HCT116 (cell line): ENCODE measurements at regions not wholly inside any gene's neighbourhood (a gene's known extent, or its start where the extent isn't known, plus 50 kb on each side); places are given as distances from the start of the nearest gene placed in this dataset.

ENCODE experiments used
- ATAC-seq: fragments of 200-7000 bp; cut with Tn5 transposase; 2 replicates; pipeline ENCODE4 v1.9.1; 2020; ENCODE audit warnings: mild to moderate bottlenecking, moderate library complexity
- BruUV-seq: library from RNA; stranded (reverse); fragments of 400-500 nt; replicated peaks from 2 replicates; lab custom pipeline; 2021; lab: Mats Ljungman, UMichigan
- CTCF ChIA-PET: fragments of 300-600 bp; sonication (Branson Sonifier 250); formaldehyde crosslinking; loops from one replicate; lab custom pipeline; 2021; ENCODE audit warnings: antibody characterized with exemption; lab: Charles Lee
- POLR2A ChIA-PET: fragments of 300-600, 350-600 bp; sonication (Branson Sonifier 250); formaldehyde crosslinking; loops from one replicate; lab custom pipeline; 2021; ENCODE audit warnings: antibody characterized with exemption; lab: Charles Lee
- RAD21 ChIA-PET, 2 experiments: fragments of 300-600 bp; sonication (Branson Sonifier 250); formaldehyde crosslinking; loops; one replicate each; lab custom pipeline; 2023; ENCODE audit warnings: low total read pairs in 2 of 2; ENCODE audit not compliant: uncharacterized antibody in 2 of 2, unreplicated experiment in 2 of 2, low non-redundant PET in 1 of 2; lab: Charles Lee
- DNase-seq: peaks from one replicate; pipeline ENCODE4 v3.0.0-alpha.2; 2010; ENCODE audit warnings: low read depth, low spot score
- H2AFZ ChIP-seq: fragments of 200-600 bp; shearing (Covaris generic), sonication (generic); 2 replicates; pipeline ENCODE4 v1.6.1; 2017; ENCODE audit warnings: low read depth, mixed run types, mixed read lengths, antibody characterized with exemption, low read length; ENCODE audit not compliant: poor library complexity, severe bottlenecking
- H3K27ac ChIP-seq: 2 replicates; pipeline ENCODE4 v1.5.1; 2012; ENCODE audit warnings: low read depth, low read length
- H3K27me3 ChIP-seq: fragments of 200-600 bp; sonication (generic); 2 replicates; pipeline ENCODE4 v1.6.1; 2016; ENCODE audit warnings: mixed run types, low read length, mixed read lengths; ENCODE audit not compliant: insufficient read depth
- H3K36me3 ChIP-seq, 2 experiments: fragments of 200-500 bp in 1 of 2; fragments of 200-600 bp in 1 of 2; sonication (Bioruptor generic) in 1 of 2; sonication (generic) in 1 of 2; 2 replicates each; pipeline versions ENCODE4 v1.5.1 to v1.6.1; 2014 to 2016; ENCODE audit warnings: low read length in 2 of 2, inconsistent platforms in 1 of 2, mixed read lengths in 1 of 2, mixed run types in 1 of 2; ENCODE audit not compliant: insufficient read depth in 2 of 2, control insufficient read depth in 1 of 2
- H3K4me1 ChIP-seq, 2 experiments: fragments of 200-600 bp in 1 of 2; sonication (generic) in 1 of 2; 2 replicates each; pipeline versions ENCODE4 v1.5.1 to v1.6.1; 2012 to 2017; ENCODE audit warnings: low read length in 2 of 2, inconsistent platforms in 1 of 2, mild to moderate bottlenecking in 1 of 2, mixed read lengths in 1 of 2, mixed run types in 1 of 2, moderate library complexity in 1 of 2; ENCODE audit not compliant: insufficient read depth in 2 of 2, control insufficient read depth in 1 of 2
- H3K4me2 ChIP-seq: fragments of 200-600 bp; sonication (generic); 2 replicates; pipeline ENCODE4 v1.6.1; 2017; ENCODE audit warnings: mixed run types, low read length, mixed read lengths
- H3K4me3 ChIP-seq, 2 experiments: fragments of 200-600 bp in 1 of 2; sonication (generic) in 1 of 2; replicated peaks in 1 of 2; 2 replicates each; pipeline ENCODE4 v1.5.1; 2011 to 2016; ENCODE audit warnings: low read length in 2 of 2, control low read depth in 1 of 2, low read depth in 1 of 2, mild to moderate bottlenecking in 1 of 2, mixed read lengths in 1 of 2, mixed run types in 1 of 2
- H3K79me2 ChIP-seq: fragments of 200-600 bp; sonication (generic); 2 replicates; pipeline ENCODE4 v1.6.1; 2017; ENCODE audit warnings: mild to moderate bottlenecking, mixed run types, low read length, moderate library complexity, mixed read lengths; ENCODE audit not compliant: insufficient read depth
- H3K9ac ChIP-seq: fragments of 200-600 bp; sonication (generic); 2 replicates; pipeline ENCODE4 v1.6.1; 2016; ENCODE audit warnings: low read length, mixed read lengths
- H3K9me2 ChIP-seq: fragments of 200-600 bp; sonication (generic), shearing (Covaris generic); 2 replicates; pipeline ENCODE4 v1.6.1; 2017; ENCODE audit warnings: mixed run types, mild to moderate bottlenecking, moderate library complexity; ENCODE audit not compliant: insufficient read depth
- H3K9me3 ChIP-seq, 2 experiments: fragments of 200-500 bp in 1 of 2; fragments of 200-600 bp in 1 of 2; sonication (Bioruptor generic) in 1 of 2; sonication (generic) in 1 of 2; 2 replicates each; pipeline ENCODE4 v1.6.1; 2014 to 2017; ENCODE audit warnings: low read length in 2 of 2, mixed read lengths in 2 of 2, inconsistent platforms in 1 of 2, low read depth in 1 of 2, mild to moderate bottlenecking in 1 of 2, mixed run types in 1 of 2, moderate library complexity in 1 of 2; ENCODE audit not compliant: control insufficient read depth in 1 of 2, insufficient read depth in 1 of 2
- H4K20me1 ChIP-seq: fragments of 200-600 bp; sonication (generic), shearing (Covaris generic); 2 replicates; pipeline ENCODE4 v1.6.1; 2017; ENCODE audit warnings: mixed run types, mild to moderate bottlenecking, moderate library complexity; ENCODE audit not compliant: insufficient read depth
- ATF3 ChIP-seq: IDR thresholded peaks from 2 replicates; pipeline ENCODE4 v1.6.1; 2012
- CBX3 ChIP-seq: IDR thresholded peaks from 2 replicates; pipeline ENCODE4 v1.6.1; 2012; ENCODE audit warnings: low read depth
- CEBPB ChIP-seq: IDR thresholded peaks from 2 replicates; pipeline ENCODE4 v1.6.1; 2012; ENCODE audit warnings: low read depth
- CTCF ChIP-seq, 3 experiments: fragments of 200-600 bp in 1 of 3; sonication (generic) in 1 of 3; IDR thresholded peaks in 2 of 3; conservative IDR thresholded peaks in 1 of 3; 2 replicates each; pipeline ENCODE4 v1.5.1; 2012 to 2017; ENCODE audit warnings: low read depth in 2 of 3, low read length in 2 of 3, antibody characterized with exemption in 1 of 3, borderline replicate concordance in 1 of 3, control low read depth in 1 of 3, mild to moderate bottlenecking in 1 of 3, mixed read lengths in 1 of 3, mixed run types in 1 of 3, moderate library complexity in 1 of 3; ENCODE audit not compliant: insufficient read depth in 1 of 3
- EZH2 ChIP-seq: fragments of 200-600 bp; sonication (generic); IDR thresholded peaks from 2 replicates; pipeline ENCODE4 v1.6.1; 2017; ENCODE audit warnings: antibody characterized with exemption, mixed run types
- MAX ChIP-seq: IDR thresholded peaks from 2 replicates; pipeline ENCODE4 v1.6.1; 2012
- POLR2AphosphoS5 ChIP-seq: IDR thresholded peaks from 2 replicates; pipeline ENCODE4 v1.6.1; 2011; ENCODE audit warnings: mild to moderate bottlenecking, low read depth, low read length, moderate library complexity
- REST ChIP-seq: IDR thresholded peaks from 2 replicates; pipeline ENCODE4 v1.6.1; 2012; ENCODE audit warnings: low read depth
- SIN3A ChIP-seq: IDR thresholded peaks from 2 replicates; pipeline ENCODE4 v1.6.1; 2012; ENCODE audit warnings: low read depth
- SP1 ChIP-seq: IDR thresholded peaks from 2 replicates; pipeline ENCODE4 v1.6.1; 2012; ENCODE audit warnings: low read depth
- ZBTB33 ChIP-seq: IDR thresholded peaks from 2 replicates; pipeline ENCODE4 v1.6.1; 2011; ENCODE audit warnings: mild to moderate bottlenecking, low read length, moderate library complexity; ENCODE audit not compliant: insufficient replicate concordance; ENCODE audit errors: extremely low read depth
- ZNF274 ChIP-seq: fragments of 200-500 bp; sonication (Bioruptor generic); IDR thresholded peaks from 2 replicates; pipeline ENCODE4 v1.6.1; 2014; ENCODE audit warnings: mild to moderate bottlenecking, low read depth, low read length, inconsistent platforms
- intact Hi-C: fragments of 100-400 bp; cut with micrococcal nuclease; formaldehyde crosslinking; loops from 2 replicates; pipeline ENCODE4 v1.10.0; 2022

- TF ChIP-seq ATF3 = no peak
- no peak for TF ChIP-seq CTCF (IDR thresholded peaks at IDR 0.05 in 2 of 3, conservative IDR thresholded peaks at IDR 0.05 in 1 of 3; ENCODE audit: borderline replicate concordance in 1 of 3, insufficient read depth in 1 of 3, low read depth in 2 of 3, low read length in 2 of 3)
- TF ChIP-seq SP1 = no peak
- TF ChIP-seq MAX = no peak
- TF ChIP-seq REST = no peak
- no peak for TF ChIP-seq CBX3
- no peak for TF ChIP-seq CEBPB
- TF ChIP-seq SIN3A = no peak
- TF ChIP-seq ZNF274 = no peak
- no peak for TF ChIP-seq EZH2
- TF ChIP-seq ZBTB33 = no peak
- TF ChIP-seq POLR2AphosphoS5 = no peak
- ChIA-PET POLR2A (no interaction called here), RAD21 (no interaction called here), CTCF (no interaction called here)
- Histone ChIP-seq H3K9me2 (no peaks in the 10 kb centered on the region), H4K20me1 (no peaks in the 10 kb centered on the region), H3K27ac (no peak overlapping the region), H3K4me3 (no peak overlapping the region), H3K9me3 (no peaks in the 10 kb centered on the region), H3K9ac (no peak overlapping the region), H3K79me2 (no peaks in the 10 kb centered on the region), H3K36me3 (no peaks in the 10 kb centered on the region), H3K27me3 (no peaks in the 10 kb centered on the region), H2AFZ (no peak overlapping the region), H3K4me1 (no peaks in the 10 kb centered on the region), H3K4me2 (no peak overlapping the region)
- ATAC-seq (no peak), DNase-seq (no peak)
- BruUV-seq = no TSS peak
- intact Hi-C loops = no loop called here
Measured at GRCh38 chr4:84276752-84277151, 222.3 kb downstream of the NKX6-1 start.
